SK-N-MC (cell line): ENCODE measurements at regions not wholly inside any gene's neighbourhood (a gene's known extent, or its start where the extent isn't known, plus 50 kb on each side); places are given as distances from the start of the nearest gene placed in this dataset.
"Not testable (repeated sequence)": the region's sequence is repeated elsewhere in the genome, so short reads cannot be mapped to it uniquely, and the experiment has no call there.

Source experiments
- DNase-seq: peaks from one replicate; pipeline ENCODE4 v3.0.0-alpha.2; 2011; ENCODE audit warnings: low read depth, low spot score
- H3K27ac ChIP-seq: fragments of 200-600 bp; sonication (generic); 2 replicates; pipeline ENCODE4 v1.5.1; 2016; ENCODE audit warnings: mixed run types
- H3K36me3 ChIP-seq: fragments of 200-600 bp; sonication (generic); 2 replicates; pipeline ENCODE4 v1.6.1; 2017; ENCODE audit warnings: antibody characterized with exemption, low read length, mixed read lengths; ENCODE audit not compliant: insufficient read depth
- H3K4me3 ChIP-seq: fragments of 200-600 bp; sonication (generic); 2 replicates; pipeline ENCODE4 v1.5.1; 2016
- H3K9ac ChIP-seq: fragments of 200-600 bp; sonication (generic); 2 replicates; pipeline ENCODE4 v1.8.0; 2017; ENCODE audit warnings: mixed run types, mixed read lengths; ENCODE audit not compliant: insufficient read length
- H3K9me3 ChIP-seq: fragments of 200-600 bp; sonication (generic); 2 replicates; pipeline ENCODE4 v1.6.1; 2017; ENCODE audit warnings: low read depth, mild to moderate bottlenecking, antibody characterized with exemption, low read length, moderate library complexity, mixed read lengths
- EZH2 ChIP-seq: fragments of 200-600 bp; sonication (generic); IDR thresholded peaks from one replicate; pipeline ENCODE4 v1.6.1; 2017; ENCODE audit warnings: antibody characterized with exemption
- FOXP2 ChIP-seq: optimal IDR thresholded peaks from 2 replicates; pipeline ENCODE3; 2011; ENCODE audit warnings: mild to moderate bottlenecking, moderate library complexity; ENCODE audit not compliant: insufficient read depth; ENCODE audit errors: extremely low read length, control extremely low read depth
- POLR2AphosphoS5 ChIP-seq: IDR thresholded peaks from 2 replicates; pipeline ENCODE4 v1.6.1; 2012; ENCODE audit warnings: mild to moderate bottlenecking, low read depth, low read length, borderline replicate concordance

DNA sequence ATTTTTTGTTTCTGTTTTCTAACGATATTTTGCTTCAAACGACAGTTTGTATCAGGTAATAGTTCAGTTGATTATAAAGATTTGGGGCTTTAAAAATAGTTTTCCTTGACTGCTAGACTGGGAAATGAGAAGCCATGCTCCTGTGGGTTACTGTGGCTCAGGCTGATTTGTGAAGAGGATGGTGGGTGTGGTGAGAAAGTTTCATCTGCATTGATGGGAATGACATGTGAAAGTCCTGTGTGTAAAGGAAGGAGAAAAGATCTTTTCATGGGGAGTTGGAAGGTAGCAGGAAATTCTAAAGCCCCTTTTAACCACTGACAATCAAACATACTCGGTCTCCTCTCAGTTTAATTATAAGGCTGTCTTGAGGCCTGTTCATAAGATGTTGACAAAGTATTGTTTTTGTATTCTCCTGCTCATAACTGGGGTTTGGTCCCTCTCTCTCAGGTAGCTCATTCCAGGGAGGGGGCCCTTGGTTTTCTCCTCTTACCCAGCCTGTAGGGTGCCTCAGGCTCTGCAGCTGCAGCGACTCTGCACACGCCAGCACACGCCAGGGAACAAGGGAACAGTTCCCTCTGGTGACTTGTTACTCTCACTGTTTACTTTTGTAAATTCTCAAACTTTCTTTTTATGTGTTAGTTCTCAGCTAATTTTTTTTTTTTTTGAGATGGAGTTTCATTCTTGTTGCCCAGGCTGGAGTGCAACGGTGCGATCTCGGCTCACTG, 91.6 kb downstream of the CARTPT start:
- no peak for TF ChIP-seq EZH2
- TF ChIP-seq POLR2AphosphoS5, result no peak
- no peak for TF ChIP-seq FOXP2
- H3K9me3 ChIP-seq, result no peaks in the 10 kb centered on the region
- no peak for DNase-seq
- H3K36me3 ChIP-seq, result no peaks in the 10 kb centered on the region
- no peak overlapping the region for H3K27ac ChIP-seq
- no peak overlapping the region for H3K4me3 ChIP-seq
- H3K9ac ChIP-seq, result no peak overlapping the region

DNA sequence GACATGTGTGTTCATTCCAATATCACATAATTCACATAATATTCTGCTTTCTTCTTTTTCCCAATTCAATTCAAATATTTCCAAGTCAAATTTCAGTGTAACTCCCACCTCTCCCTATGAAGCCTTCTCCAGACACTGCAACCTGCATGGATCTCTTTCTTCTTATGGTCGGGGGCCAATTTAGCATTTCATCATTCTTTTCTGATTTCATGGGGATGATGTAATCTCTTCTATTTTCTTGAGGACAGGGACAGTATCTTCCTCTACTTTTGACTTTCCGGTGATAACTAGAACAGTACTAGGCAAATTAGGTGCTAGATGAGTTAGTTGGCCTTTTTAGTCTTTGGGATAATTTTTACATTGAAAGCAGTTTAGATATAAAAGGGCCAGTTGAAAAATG, 92.7 kb downstream of the CARTPT start:
- H3K36me3 ChIP-seq, result no peaks in the 10 kb centered on the region
- no peak overlapping the region for H3K9ac ChIP-seq
- no peaks in the 10 kb centered on the region for H3K9me3 ChIP-seq
- no peak overlapping the region for H3K4me3 ChIP-seq
- no peak for TF ChIP-seq POLR2AphosphoS5
- TF ChIP-seq FOXP2, result no peak
- no peak for TF ChIP-seq EZH2
- no peak for DNase-seq
- H3K27ac ChIP-seq, result no peak overlapping the region

DNA sequence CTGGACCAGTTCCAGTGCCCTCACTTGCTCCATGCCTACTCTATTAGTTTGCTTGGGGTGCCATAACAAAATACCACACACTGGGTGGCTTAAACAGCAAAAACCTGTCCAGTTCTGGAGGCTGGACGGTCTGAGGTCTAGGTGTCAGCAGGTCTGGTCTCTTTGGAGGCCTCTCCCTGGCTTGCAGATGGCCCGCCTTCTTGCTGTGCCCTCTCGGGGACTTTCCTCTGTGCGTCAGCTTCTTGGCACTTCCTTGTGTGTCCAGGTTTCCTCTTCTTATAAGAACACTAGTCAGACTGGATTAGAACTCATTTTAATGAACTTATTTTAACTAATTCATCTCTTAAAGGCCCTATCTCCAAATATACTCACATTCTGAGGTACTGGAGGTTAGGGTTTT, 97.2 kb downstream of the CARTPT start:
- Histone ChIP-seq H3K4me3 (no peak overlapping the region), H3K27ac (no peak overlapping the region), H3K9me3 (no peaks in the 10 kb centered on the region), H3K36me3 (no peaks in the 10 kb centered on the region), H3K9ac (no peak overlapping the region)
- no peak for DNase-seq
- TF ChIP-seq POLR2AphosphoS5, result no peak
- no peak for TF ChIP-seq FOXP2
- no peak for TF ChIP-seq EZH2

DNA sequence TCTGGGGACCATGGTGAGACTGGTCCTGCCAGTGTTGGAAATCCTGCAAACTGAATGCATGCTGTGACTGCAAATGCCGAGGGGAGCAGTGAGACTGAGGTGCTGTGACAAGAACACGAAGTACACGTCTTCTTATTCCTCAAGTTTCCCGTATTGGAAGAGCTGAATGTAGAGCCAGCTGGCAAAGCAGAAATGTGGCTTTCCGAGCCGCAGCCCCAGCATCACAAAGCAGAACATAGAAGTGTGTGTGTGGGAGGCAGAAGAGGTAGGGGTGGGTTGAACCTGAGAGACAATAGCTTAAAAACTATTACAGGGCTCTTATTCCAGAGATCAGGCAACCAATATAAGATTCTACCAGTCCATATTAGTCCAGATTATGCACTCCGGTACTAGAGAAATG, 98.8 kb downstream of the CARTPT start:
- Histone ChIP-seq H3K27ac (no peak overlapping the region), H3K9ac (no peak overlapping the region), H3K4me3 (no peak overlapping the region), H3K36me3 (no peaks in the 10 kb centered on the region), H3K9me3 (no peaks in the 10 kb centered on the region)
- DNase-seq, result no peak
- TF ChIP-seq EZH2 (no peak), FOXP2 (no peak), POLR2AphosphoS5 (no peak)

DNA sequence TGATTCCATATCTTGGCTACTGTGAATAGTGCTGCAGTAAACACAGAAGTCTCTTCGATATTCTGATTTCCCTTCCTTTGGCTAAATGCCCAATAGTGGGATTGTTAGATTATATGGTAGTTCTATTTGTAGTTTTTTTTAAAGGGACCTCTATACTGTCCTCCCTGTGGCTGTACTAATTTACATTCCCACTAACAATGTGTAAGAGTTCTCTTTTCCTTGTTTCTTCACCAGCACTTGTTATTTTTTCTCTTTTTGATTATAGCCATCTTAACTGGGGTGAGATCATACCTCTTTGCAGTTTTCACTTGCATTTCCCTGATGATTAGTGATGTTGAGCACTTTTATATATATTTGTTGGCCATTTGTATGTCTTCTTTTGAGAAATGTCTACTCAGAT, 102.0 kb downstream of the CARTPT start:
- Histone ChIP-seq H3K4me3 (no peak overlapping the region), H3K27ac (no peak overlapping the region), H3K36me3 (no peaks in the 10 kb centered on the region), H3K9me3 (peaks cover 4% of the 10 kb centered on the region; the same call in 1 of the 2 replicates), H3K9ac (no peak overlapping the region)
- no peak for TF ChIP-seq POLR2AphosphoS5
- TF ChIP-seq FOXP2, result no peak
- TF ChIP-seq EZH2, result no peak
- no peak for DNase-seq

DNA sequence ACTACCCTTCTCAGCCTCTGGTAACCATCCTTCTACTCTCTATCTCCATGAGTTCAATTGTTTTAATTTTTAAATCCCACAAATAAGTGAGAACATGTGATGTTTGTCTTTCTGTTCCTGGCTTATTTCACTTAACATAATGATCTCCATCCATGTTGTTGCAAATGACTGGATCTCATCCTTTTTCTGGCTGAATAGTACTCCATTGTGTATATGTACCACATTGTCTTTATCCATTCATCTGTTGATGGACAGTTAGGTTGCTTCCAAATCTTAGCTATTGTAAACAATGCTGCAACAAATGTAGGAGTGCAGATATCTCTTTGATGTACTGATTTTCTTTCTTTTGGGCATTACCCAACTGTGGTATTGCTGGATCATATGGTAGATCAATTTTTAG, 103.0 kb downstream of the CARTPT start:
- not testable (repeated sequence) for H3K9ac ChIP-seq, H3K9me3 ChIP-seq, DNase-seq, H3K27ac ChIP-seq, H3K36me3 ChIP-seq, H3K4me3 ChIP-seq

DNA sequence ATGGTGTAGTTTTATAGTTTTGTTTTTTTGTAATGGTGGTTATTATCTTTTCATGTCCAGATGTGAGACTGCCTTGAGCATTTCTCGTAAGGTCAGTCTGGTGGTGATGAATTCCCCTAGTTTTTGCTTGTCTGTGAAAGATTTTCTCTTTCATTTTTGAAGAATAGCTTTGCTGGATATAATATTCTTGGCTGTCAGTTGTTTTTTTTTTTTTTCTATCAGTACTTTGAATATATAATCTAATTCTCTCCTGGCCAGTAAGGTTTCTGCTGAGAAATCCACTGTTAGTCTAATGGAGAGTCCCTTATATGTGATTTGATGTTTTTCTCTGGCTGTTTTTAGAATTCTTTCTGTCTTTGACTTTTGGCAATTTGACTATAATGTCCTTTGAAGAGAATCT, 106.9 kb downstream of the CARTPT start:
- TF ChIP-seq EZH2, result no peak
- no peak for TF ChIP-seq FOXP2
- no peak for TF ChIP-seq POLR2AphosphoS5
- no peaks in the 10 kb centered on the region for H3K36me3 ChIP-seq
- no peak overlapping the region for H3K9ac ChIP-seq
- no peak for DNase-seq
- no peak overlapping the region for H3K27ac ChIP-seq
- no peak overlapping the region for H3K4me3 ChIP-seq
- peaks cover 5% of the 10 kb centered on the region; the same call in 1 of the 2 replicates for H3K9me3 ChIP-seq

DNA sequence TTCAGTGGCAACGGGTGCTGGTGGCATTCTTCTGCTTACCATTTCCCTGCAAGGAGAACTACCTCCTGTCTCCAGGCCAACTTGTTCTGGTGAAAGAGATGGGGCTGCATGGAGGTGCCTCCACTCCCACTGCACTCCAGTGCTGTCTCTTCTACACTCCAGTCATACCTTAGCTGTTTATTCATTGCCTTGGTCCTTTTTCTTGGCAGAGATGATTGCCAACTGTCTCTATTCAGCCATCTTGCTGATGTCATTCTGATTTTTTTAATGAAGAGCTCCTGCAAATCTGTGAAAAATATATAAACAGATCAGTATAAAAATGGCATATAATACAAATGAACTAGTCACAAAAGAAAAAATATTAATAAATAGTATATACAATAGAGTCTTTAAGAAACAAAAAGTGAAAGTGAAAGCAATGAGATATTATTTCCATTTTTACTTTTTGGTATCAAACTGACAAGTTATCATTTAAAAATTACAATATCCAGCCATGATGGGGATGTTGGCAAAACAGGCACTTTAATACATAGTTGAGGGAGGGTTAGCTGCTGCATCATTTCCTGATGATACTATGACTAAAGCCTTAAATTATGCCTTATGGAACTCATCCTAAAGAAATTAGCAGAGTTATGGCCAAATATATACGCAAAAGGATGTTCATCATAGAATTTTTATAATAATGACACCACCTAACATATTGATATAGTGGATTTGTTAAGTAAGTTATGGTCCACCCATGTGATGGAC, 109.4 kb downstream of the CARTPT start:
- TF ChIP-seq EZH2, result no peak
- TF ChIP-seq POLR2AphosphoS5, result no peak
- no peak for TF ChIP-seq FOXP2
- Histone ChIP-seq H3K9me3 (peaks cover 5% of the 10 kb centered on the region; the same call in 1 of the 2 replicates), H3K4me3 (no peak overlapping the region), H3K27ac (no peak overlapping the region), H3K36me3 (no peaks in the 10 kb centered on the region), H3K9ac (no peak overlapping the region)
- DNase-seq, result no peak
